A673 (cell line): ENCODE measurements at regions not wholly inside any gene's neighbourhood (a gene's known extent, or its start where the extent isn't known, plus 50 kb on each side); places are given as distances from the start of the nearest gene placed in this dataset.
"Not testable (repeated sequence)": the region's sequence is repeated elsewhere in the genome, so short reads cannot be mapped to it uniquely, and the experiment has no call there.

Experiments used
- BruUV-seq: library from RNA; stranded (reverse); fragments of 400-500 nt; replicated peaks from 2 replicates; lab custom pipeline; 2021; lab: Mats Ljungman, UMichigan
- CTCF ChIA-PET: fragments of 300-600 bp; sonication (Branson Sonifier 250); formaldehyde crosslinking; loops from one replicate; lab custom pipeline; 2022; ENCODE audit warnings: antibody characterized with exemption; lab: Charles Lee
- POLR2A ChIA-PET: fragments of 300-600 bp; sonication (Branson Sonifier 250); formaldehyde crosslinking; loops from one replicate; lab custom pipeline; 2022; ENCODE audit warnings: antibody characterized with exemption; ENCODE audit not compliant: low non-redundant PET; lab: Charles Lee
- DNase-seq: peaks from one replicate; pipeline ENCODE4 v3.0.0-alpha.2; 2015; ENCODE audit warnings: low spot score
- H3K27ac ChIP-seq: fragments of 200-600 bp; sonication (generic); 2 replicates; pipeline ENCODE4 v1.5.1; 2016; ENCODE audit warnings: mixed run types, low read depth, mild to moderate bottlenecking, mixed read lengths, antibody characterized with exemption, low read length; ENCODE audit not compliant: poor library complexity, severe bottlenecking
- H3K27me3 ChIP-seq: fragments of 200-600 bp; sonication (generic); replicated peaks from 2 replicates; pipeline ENCODE4 v1.6.1; 2017; ENCODE audit warnings: mixed run types, low read depth, mild to moderate bottlenecking, mixed read lengths, antibody characterized with exemption, low read length; ENCODE audit not compliant: insufficient read depth, poor library complexity
- H3K36me3 ChIP-seq: fragments of 200-600 bp; sonication (generic); 2 replicates; pipeline ENCODE4 v1.6.1; 2016; ENCODE audit warnings: mixed run types, mild to moderate bottlenecking, mixed read lengths, antibody characterized with exemption, low read length; ENCODE audit not compliant: insufficient read depth, poor library complexity, severe bottlenecking
- H3K4me1 ChIP-seq: fragments of 200-600 bp; sonication (generic); 2 replicates; pipeline ENCODE4 v1.6.1; 2017; ENCODE audit warnings: mixed run types, mild to moderate bottlenecking, mixed read lengths, antibody characterized with exemption, low read length; ENCODE audit not compliant: insufficient read depth, poor library complexity, severe bottlenecking
- H3K4me3 ChIP-seq: fragments of 200-600 bp; sonication (generic); 2 replicates; pipeline ENCODE4 v1.5.1; 2016; ENCODE audit warnings: low read depth, mixed run types, mild to moderate bottlenecking, mixed read lengths, low read length; ENCODE audit not compliant: poor library complexity, severe bottlenecking
- H3K9me3 ChIP-seq: fragments of 200-600 bp; sonication (generic); 2 replicates; pipeline ENCODE4 v1.6.1; 2016; ENCODE audit warnings: mixed run types, low read depth, mild to moderate bottlenecking, mixed read lengths, antibody characterized with exemption, low read length; ENCODE audit not compliant: poor library complexity, severe bottlenecking
- EZH2 ChIP-seq: fragments of 200-600 bp; sonication (generic); IDR thresholded peaks from 2 replicates; pipeline ENCODE4 v1.6.1; 2017; ENCODE audit warnings: borderline replicate concordance, low read depth, mild to moderate bottlenecking, mixed read lengths, antibody characterized with exemption, low read length; ENCODE audit not compliant: poor library complexity, severe bottlenecking
- intact Hi-C: fragments of 100-400 bp; cut with micrococcal nuclease; formaldehyde crosslinking; loops from one replicate; pipeline ENCODE4 v1.10.0; 2022; ENCODE audit not compliant: unreplicated experiment
- TF ChIP-seq, protein P1 (sequence below): fragments of 300-800, 200-600 bp; sonication (generic); conservative IDR thresholded peaks from 2 replicates; pipeline ENCODE4 v1.5.1; 2017; ENCODE audit warnings: low read depth, mild to moderate bottlenecking, antibody characterized with exemption, low read length, moderate library complexity, mixed read lengths

DNA sequence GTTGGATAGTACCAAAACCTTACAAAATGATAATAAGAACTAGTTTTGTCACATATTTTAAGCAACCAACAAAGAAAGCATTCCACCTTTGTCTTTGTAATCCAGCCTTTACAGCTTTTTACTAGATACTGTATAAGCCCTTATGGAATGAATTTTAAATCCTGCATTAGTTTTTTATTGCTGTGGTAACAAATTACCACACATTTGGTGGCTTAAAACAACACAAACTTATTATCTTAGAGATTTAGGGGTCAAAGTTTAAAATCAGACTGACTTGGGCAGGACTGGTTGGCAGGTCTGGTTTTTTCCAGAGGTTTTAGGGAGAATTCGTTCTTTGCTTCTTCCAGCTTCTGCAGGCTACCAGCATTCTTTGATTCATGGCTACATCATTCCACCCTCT, 108.5 kb upstream of the NLGN1 start:
- POLR2A ChIA-PET = no interaction called here
- H3K4me1 ChIP-seq = no peaks in the 10 kb centered on the region
- BruUV-seq = no TSS peak
- no peak overlapping the region for H3K27ac ChIP-seq
- CTCF ChIA-PET = no interaction called here
- H3K9me3 ChIP-seq = no peaks in the 10 kb centered on the region
- DNase-seq = no peak
- TF ChIP-seq, protein P1, sequence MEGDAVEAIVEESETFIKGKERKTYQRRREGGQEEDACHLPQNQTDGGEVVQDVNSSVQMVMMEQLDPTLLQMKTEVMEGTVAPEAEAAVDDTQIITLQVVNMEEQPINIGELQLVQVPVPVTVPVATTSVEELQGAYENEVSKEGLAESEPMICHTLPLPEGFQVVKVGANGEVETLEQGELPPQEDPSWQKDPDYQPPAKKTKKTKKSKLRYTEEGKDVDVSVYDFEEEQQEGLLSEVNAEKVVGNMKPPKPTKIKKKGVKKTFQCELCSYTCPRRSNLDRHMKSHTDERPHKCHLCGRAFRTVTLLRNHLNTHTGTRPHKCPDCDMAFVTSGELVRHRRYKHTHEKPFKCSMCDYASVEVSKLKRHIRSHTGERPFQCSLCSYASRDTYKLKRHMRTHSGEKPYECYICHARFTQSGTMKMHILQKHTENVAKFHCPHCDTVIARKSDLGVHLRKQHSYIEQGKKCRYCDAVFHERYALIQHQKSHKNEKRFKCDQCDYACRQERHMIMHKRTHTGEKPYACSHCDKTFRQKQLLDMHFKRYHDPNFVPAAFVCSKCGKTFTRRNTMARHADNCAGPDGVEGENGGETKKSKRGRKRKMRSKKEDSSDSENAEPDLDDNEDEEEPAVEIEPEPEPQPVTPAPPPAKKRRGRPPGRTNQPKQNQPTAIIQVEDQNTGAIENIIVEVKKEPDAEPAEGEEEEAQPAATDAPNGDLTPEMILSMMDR = no peak
- no peak for TF ChIP-seq EZH2
- no peaks in the 10 kb centered on the region for H3K36me3 ChIP-seq
- intact Hi-C loops = no loop called here
- H3K4me3 ChIP-seq = no peak overlapping the region
- H3K27me3 ChIP-seq = no peaks in the 10 kb centered on the region

DNA sequence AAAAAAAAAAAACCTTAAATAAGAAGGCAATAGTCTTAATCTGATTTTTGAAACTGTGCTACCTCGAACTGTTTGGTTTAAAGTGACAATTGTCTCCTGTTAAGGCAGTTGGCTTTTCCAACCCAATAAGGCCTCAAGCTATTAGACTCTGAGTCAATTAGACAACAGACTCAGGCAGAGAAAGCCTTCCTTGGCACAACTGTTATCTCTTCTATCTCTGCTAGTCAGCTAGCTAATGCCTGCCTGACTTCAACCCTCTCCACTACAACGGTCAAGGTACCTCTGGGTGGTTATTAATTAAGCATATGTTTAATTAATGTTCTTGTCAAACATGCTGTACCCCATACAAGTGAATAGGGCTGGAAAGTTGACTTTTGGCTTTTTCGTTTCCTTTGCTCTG, 110.2 kb upstream of the NLGN1 start:
- BruUV-seq = no TSS peak
- Histone ChIP-seq H3K4me3 (no peak overlapping the region), H3K9me3 (no peaks in the 10 kb centered on the region), H3K27me3 (no peaks in the 10 kb centered on the region), H3K4me1 (no peaks in the 10 kb centered on the region), H3K36me3 (no peaks in the 10 kb centered on the region), H3K27ac (no peak overlapping the region)
- DNase-seq = no peak
- POLR2A ChIA-PET = interaction anchor here (0.6 kb wide), 1 partner anchor 35 kb away, joined by 8 read pairs; no protein-coding TSS in a partner anchor
- CTCF ChIA-PET = no interaction called here
- TF ChIP-seq, protein P1 = no peak
- no peak for TF ChIP-seq EZH2
- intact Hi-C loops = no loop called here

DNA sequence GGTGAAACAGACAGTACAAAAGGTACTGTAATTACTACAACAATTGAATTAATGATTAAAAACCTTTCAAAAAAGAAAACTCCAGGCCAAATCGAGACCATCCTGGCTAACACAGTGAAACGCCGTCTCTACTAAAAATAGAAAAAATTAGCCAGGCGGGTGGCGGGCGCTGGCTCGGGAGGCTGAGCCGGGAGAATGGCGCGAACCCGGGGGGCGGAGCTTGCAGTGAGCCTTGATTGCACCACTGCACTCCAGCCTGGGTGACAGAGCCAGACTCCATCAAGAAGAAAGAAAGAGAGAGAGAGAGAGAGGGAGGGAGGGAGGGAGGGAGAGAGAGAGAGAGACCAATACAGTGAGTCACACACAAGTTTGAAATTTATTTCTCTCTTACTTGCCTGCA, 111.0 kb upstream of the NLGN1 start:
- H3K4me1 ChIP-seq, intact Hi-C loops, H3K27me3 ChIP-seq, H3K4me3 ChIP-seq, H3K36me3 ChIP-seq, H3K27ac ChIP-seq, CTCF ChIA-PET, DNase-seq, H3K9me3 ChIP-seq, BruUV-seq: not testable (repeated sequence)
- POLR2A ChIA-PET = interaction anchor here (0.6 kb wide), 1 partner anchor 36 kb away, joined by 8 read pairs; no protein-coding TSS in a partner anchor

DNA sequence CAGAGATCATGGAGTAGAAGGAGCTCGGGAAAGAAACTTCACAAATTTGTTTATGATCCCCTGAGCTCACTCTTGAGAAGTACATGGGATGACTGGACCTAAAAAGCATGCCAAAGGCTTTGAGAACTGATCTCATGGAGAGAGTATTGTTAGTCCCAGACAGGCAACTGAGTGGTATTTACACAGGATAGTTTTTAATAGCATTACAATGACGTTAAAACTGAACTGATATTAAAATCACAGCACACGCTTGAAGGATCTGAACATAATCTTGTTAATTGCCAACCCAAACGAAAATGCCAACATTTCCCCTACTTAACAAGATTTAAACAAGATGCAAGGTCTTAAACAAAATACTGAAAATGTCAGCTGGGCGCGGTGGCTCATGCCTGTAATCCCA, 113.2 kb upstream of the NLGN1 start:
- no peak for TF ChIP-seq EZH2
- TF ChIP-seq, protein P1 = no peak
- H3K27ac ChIP-seq = no peak overlapping the region
- no peaks in the 10 kb centered on the region for H3K27me3 ChIP-seq
- ChIA-PET CTCF (no interaction called here), POLR2A (no interaction called here)
- no peaks in the 10 kb centered on the region for H3K9me3 ChIP-seq
- no peaks in the 10 kb centered on the region for H3K36me3 ChIP-seq
- no peaks in the 10 kb centered on the region for H3K4me1 ChIP-seq
- no TSS peak for BruUV-seq
- no peak for DNase-seq
- intact Hi-C loops = no loop called here
- no peak overlapping the region for H3K4me3 ChIP-seq
